Liver (tissue), 7 donors: ENCODE measurements at regions not wholly inside any gene's neighbourhood (a gene's known extent, or its start where the extent isn't known, plus 50 kb on each side); places are given as distances from the start of the nearest gene placed in this dataset.
"Not testable (repeated sequence)": the region's sequence is repeated elsewhere in the genome, so short reads cannot be mapped to it uniquely, and the experiment has no call there.

Experiments
- DNase-seq: peaks from one replicate; pipeline ENCODE4 v3.0.0-alpha.2; 2017; ENCODE audit warnings: low spot score
- H3K27ac ChIP-seq, 2 donors: one replicate each; pipeline ENCODE4 v1.7.0; 2013; ENCODE audit warnings: inconsistent platforms in 2 of 2, low read length in 2 of 2, control low read depth in 1 of 2, low read depth in 1 of 2, mild to moderate bottlenecking in 1 of 2
- H3K27me3 ChIP-seq, 4 donors: one replicate each; pipeline versions ENCODE4 v1.6.1 to v1.7.0; 2013; ENCODE audit warnings: low read length in 3 of 4, inconsistent platforms in 1 of 4, mild to moderate bottlenecking in 1 of 4, moderate library complexity in 1 of 4; ENCODE audit not compliant: control insufficient read depth in 4 of 4, insufficient read depth in 4 of 4
- H3K36me3 ChIP-seq, 4 donors: one replicate each; pipeline versions ENCODE4 v1.6.1 to v1.7.0; 2013; ENCODE audit warnings: low read length in 3 of 4, mild to moderate bottlenecking in 3 of 4, low read depth in 1 of 4, moderate library complexity in 1 of 4; ENCODE audit not compliant: control insufficient read depth in 4 of 4, insufficient read depth in 3 of 4
- H3K4me1 ChIP-seq, 4 donors: one replicate each; pipeline versions ENCODE4 v1.6.1 to v1.7.0; 2013; ENCODE audit warnings: low read length in 3 of 4, mild to moderate bottlenecking in 3 of 4, moderate library complexity in 1 of 4; ENCODE audit not compliant: control insufficient read depth in 4 of 4, insufficient read depth in 4 of 4
- H3K4me3 ChIP-seq, 3 donors: one replicate each; pipeline versions ENCODE4 v1.6.1 to v1.7.0; 2013; ENCODE audit warnings: low read length in 3 of 3, control low read depth in 1 of 3, low read depth in 1 of 3, mild to moderate bottlenecking in 1 of 3
- H3K9ac ChIP-seq, 2 donors: one replicate each; pipeline ENCODE4 v1.7.0; 2013; ENCODE audit warnings: low read length in 2 of 2, mild to moderate bottlenecking in 2 of 2, moderate library complexity in 2 of 2, control low read depth in 1 of 2, low read depth in 1 of 2
- H3K9me3 ChIP-seq, 4 donors: one replicate each; pipeline versions ENCODE4 v1.6.1 to v1.7.0; 2013; ENCODE audit warnings: low read length in 3 of 4; ENCODE audit not compliant: control insufficient read depth in 4 of 4
- EGR1 ChIP-seq, 2 donors: IDR thresholded peaks; 2 replicates each; pipeline ENCODE4 v1.6.1; 2016 to 2018; ENCODE audit warnings: antibody characterized with exemption in 2 of 2, low read depth in 2 of 2
- FOXA1 ChIP-seq: IDR thresholded peaks from 2 replicates; pipeline ENCODE4 v1.6.1; 2016; ENCODE audit warnings: antibody characterized with exemption
- FOXA2 ChIP-seq: IDR thresholded peaks from 2 replicates; pipeline ENCODE4 v1.6.1; 2016; ENCODE audit warnings: antibody characterized with exemption
- GABPA ChIP-seq, 2 donors: IDR thresholded peaks in 1 of 2; conservative IDR thresholded peaks in 1 of 2; 2 replicates each; pipeline ENCODE4 v1.6.1; 2016; ENCODE audit warnings: antibody characterized with exemption in 2 of 2, mild to moderate bottlenecking in 1 of 2, moderate library complexity in 1 of 2
- HNF4A ChIP-seq, 2 donors: conservative IDR thresholded peaks; 2 replicates each; pipeline ENCODE4 v1.6.1; 2016; ENCODE audit warnings: antibody characterized with exemption in 2 of 2, mild to moderate bottlenecking in 2 of 2
- HNF4G ChIP-seq: IDR thresholded peaks from 2 replicates; pipeline ENCODE4 v1.6.1; 2016; ENCODE audit warnings: antibody characterized with exemption
- JUND ChIP-seq, 2 donors: IDR thresholded peaks; 2 replicates each; pipeline ENCODE4 v1.6.1; 2016; ENCODE audit warnings: antibody characterized with exemption in 2 of 2
- NR2F2 ChIP-seq: IDR thresholded peaks from 2 replicates; pipeline ENCODE4 v1.6.1; 2016; ENCODE audit warnings: antibody characterized with exemption
- RAD21 ChIP-seq, 2 donors: IDR thresholded peaks; 2 replicates each; pipeline ENCODE4 v1.6.1; 2016; ENCODE audit warnings: antibody characterized with exemption in 2 of 2, mild to moderate bottlenecking in 2 of 2
- RXRA ChIP-seq, 2 donors: IDR thresholded peaks; 2 replicates each; pipeline ENCODE4 v1.6.1; 2017 to 2018; ENCODE audit warnings: antibody characterized with exemption in 2 of 2, mild to moderate bottlenecking in 1 of 2
- SP1 ChIP-seq: IDR thresholded peaks from 2 replicates; pipeline ENCODE4 v1.6.1; 2018; ENCODE audit warnings: antibody characterized with exemption, mild to moderate bottlenecking
- TAF1 ChIP-seq: conservative IDR thresholded peaks from 2 replicates; pipeline ENCODE4 v1.6.1; 2016; ENCODE audit warnings: antibody characterized with exemption, mild to moderate bottlenecking
- YY1 ChIP-seq: IDR thresholded peaks from 2 replicates; pipeline ENCODE4 v1.6.1; 2016; ENCODE audit warnings: antibody characterized with exemption, mild to moderate bottlenecking
- WGBS: extraction: QIAGEN DNeasy Blood & Tissue Kit; methylation state at CpG from one replicate; pipeline ENCODE4 v1.1.7; 2013; 5-methylcytosine and 5-hydroxymethylcytosine counted together
- TF ChIP-seq, protein P1 (sequence below): IDR thresholded peaks from 2 replicates; pipeline ENCODE4 v1.6.1; 2016; ENCODE audit warnings: antibody characterized with exemption, mild to moderate bottlenecking
- TF ChIP-seq, protein P2 (sequence below): IDR thresholded peaks from 2 replicates; pipeline ENCODE4 v1.6.1; 2016; ENCODE audit warnings: antibody characterized with exemption
- donor health status: healthy.
- donor health status: healthy.
- donor health status: healthy.
- donor health status: healthy.

DNA sequence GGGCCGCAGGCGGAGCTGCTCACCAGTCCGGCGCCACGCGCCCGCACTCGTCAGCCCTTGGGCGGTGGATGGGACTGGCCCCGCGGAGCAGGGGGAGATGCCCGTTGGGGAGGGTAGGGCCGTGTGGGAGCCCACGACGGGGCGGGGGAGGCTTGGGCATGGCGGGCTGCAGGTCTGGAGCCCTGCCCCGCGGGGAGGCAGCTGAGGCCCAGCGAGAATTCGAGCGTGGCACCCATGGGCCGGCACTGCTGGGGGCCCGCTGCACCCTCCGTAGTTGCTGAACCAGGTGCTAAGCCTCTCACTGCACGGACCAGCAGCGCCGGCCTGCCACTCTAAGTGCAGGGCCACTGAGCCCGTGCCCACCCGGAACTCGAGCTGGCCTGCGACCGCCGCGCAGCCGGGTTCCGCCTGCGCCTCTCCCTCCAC lies 182.4 kb upstream of the ERBB4 start:
- TF ChIP-seq TAF1, result no peak
- no peak for TF ChIP-seq GABPA (IDR thresholded peaks at IDR 0.05 in 1 of 2, conservative IDR thresholded peaks at IDR 0.05 in 1 of 2)
- TF ChIP-seq NR2F2, result no peak
- TF ChIP-seq RXRA (IDR thresholded peaks at IDR 0.05), result no peak
- TF ChIP-seq FOXA1, result no peak
- TF ChIP-seq SP1, result no peak
- no peak for TF ChIP-seq HNF4G
- no peak for TF ChIP-seq YY1
- TF ChIP-seq FOXA2, result no peak
- TF ChIP-seq RAD21 (IDR thresholded peaks at IDR 0.05), result no peak
- TF ChIP-seq, protein P1, sequence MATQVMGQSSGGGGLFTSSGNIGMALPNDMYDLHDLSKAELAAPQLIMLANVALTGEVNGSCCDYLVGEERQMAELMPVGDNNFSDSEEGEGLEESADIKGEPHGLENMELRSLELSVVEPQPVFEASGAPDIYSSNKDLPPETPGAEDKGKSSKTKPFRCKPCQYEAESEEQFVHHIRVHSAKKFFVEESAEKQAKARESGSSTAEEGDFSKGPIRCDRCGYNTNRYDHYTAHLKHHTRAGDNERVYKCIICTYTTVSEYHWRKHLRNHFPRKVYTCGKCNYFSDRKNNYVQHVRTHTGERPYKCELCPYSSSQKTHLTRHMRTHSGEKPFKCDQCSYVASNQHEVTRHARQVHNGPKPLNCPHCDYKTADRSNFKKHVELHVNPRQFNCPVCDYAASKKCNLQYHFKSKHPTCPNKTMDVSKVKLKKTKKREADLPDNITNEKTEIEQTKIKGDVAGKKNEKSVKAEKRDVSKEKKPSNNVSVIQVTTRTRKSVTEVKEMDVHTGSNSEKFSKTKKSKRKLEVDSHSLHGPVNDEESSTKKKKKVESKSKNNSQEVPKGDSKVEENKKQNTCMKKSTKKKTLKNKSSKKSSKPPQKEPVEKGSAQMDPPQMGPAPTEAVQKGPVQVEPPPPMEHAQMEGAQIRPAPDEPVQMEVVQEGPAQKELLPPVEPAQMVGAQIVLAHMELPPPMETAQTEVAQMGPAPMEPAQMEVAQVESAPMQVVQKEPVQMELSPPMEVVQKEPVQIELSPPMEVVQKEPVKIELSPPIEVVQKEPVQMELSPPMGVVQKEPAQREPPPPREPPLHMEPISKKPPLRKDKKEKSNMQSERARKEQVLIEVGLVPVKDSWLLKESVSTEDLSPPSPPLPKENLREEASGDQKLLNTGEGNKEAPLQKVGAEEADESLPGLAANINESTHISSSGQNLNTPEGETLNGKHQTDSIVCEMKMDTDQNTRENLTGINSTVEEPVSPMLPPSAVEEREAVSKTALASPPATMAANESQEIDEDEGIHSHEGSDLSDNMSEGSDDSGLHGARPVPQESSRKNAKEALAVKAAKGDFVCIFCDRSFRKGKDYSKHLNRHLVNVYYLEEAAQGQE, result no peak
- H3K36me3 ChIP-seq, result no peaks in the 10 kb centered on the region
- no peaks in the 10 kb centered on the region for H3K4me1 ChIP-seq
- H3K9me3 ChIP-seq, result no peaks in the 10 kb centered on the region
- WGBS, result 93% methylated on average over 38 of the region's 38 CpGs
- no peak overlapping the region for H3K4me3 ChIP-seq
- H3K9ac ChIP-seq, result no peak overlapping the region
- DNase-seq, result no peak
- no peak overlapping the region for H3K27ac ChIP-seq
- no peaks in the 10 kb centered on the region for H3K27me3 ChIP-seq

DNA sequence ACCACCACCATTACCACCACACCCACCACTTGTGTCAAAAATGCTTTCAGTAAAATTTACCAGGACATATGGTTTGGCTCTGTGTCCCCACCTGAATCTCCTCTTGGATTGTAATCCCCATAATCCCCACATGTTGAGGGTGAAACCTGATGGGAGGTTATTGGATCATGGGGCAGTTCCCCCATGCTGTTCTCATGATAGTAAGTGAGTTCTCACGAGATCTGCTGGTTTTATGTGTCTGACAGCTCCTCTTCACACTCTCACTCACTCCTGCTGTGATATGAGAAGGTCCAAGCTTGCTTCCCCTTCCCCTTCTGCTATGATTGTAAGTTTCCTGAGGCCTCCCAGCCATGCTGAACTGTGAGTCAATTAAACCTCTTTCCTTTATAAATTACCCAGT lies 176.8 kb upstream of the ERBB4 start:
- not testable (repeated sequence) for H3K9me3 ChIP-seq, DNase-seq, H3K9ac ChIP-seq, H3K27ac ChIP-seq, H3K27me3 ChIP-seq, H3K4me1 ChIP-seq, H3K36me3 ChIP-seq, H3K4me3 ChIP-seq
- 22% methylated on average over 1 of the region's 1 CpG for WGBS

DNA sequence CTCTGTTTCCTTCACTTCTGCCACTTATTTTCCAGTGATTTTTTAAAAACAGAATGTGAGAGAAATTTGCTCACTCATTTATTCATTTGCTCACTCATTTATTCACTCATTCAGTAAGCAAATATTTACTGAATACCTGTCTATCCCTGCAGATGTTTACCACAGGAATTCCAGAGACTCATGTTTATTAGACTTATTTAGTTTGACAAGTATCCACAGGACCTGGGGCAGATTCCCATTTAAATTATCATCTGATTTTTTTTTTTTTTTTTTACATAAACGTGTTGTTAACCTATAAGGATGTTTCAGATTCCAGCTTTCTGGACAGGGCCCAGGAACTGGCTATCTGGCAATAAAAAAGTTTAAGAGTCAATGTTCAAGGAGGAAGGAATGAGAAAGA lies 175.1 kb upstream of the ERBB4 start:
- H3K9me3 ChIP-seq, result no peaks in the 10 kb centered on the region
- no peak for DNase-seq
- H3K9ac ChIP-seq, result no peak overlapping the region
- no peaks in the 10 kb centered on the region for H3K27me3 ChIP-seq
- no peaks in the 10 kb centered on the region for H3K36me3 ChIP-seq
- TF ChIP-seq HNF4A (conservative IDR thresholded peaks at IDR 0.05) (no peak), FOXA2 (no peak)
- TF ChIP-seq, protein P2, sequence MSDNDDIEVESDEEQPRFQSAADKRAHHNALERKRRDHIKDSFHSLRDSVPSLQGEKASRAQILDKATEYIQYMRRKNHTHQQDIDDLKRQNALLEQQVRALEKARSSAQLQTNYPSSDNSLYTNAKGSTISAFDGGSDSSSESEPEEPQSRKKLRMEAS, result no peak
- H3K27ac ChIP-seq, result no peak overlapping the region
- H3K4me3 ChIP-seq, result no peak overlapping the region
- 30% methylated on average over 1 of the region's 1 CpG for WGBS
- H3K4me1 ChIP-seq, result no peaks in the 10 kb centered on the region

DNA sequence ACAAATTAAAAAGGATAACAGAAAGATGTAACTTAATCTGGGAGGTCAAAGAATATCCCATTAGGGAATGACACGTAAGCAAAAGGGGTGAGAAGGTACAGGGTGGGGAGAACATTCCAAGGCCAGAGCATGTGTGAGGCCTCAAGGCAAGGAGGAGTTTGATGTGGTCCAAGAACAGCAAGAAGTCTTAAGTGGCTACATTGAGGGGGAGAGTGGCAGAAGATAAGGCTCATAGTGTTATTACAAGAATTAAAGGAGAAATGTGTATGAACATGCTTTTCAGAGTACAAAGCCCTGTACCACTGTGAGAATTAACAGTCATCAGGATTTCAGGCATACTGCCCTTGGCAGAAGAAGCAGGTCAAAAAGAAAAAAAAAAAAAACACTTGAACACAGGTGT lies 174.4 kb upstream of the ERBB4 start:
- no peak overlapping the region for H3K9ac ChIP-seq
- H3K4me3 ChIP-seq, result no peak overlapping the region
- no peaks in the 10 kb centered on the region for H3K4me1 ChIP-seq
- no peaks in the 10 kb centered on the region for H3K27me3 ChIP-seq
- DNase-seq, result no peak
- no peaks in the 10 kb centered on the region for H3K9me3 ChIP-seq
- no peak overlapping the region for H3K27ac ChIP-seq
- TF ChIP-seq, protein P2, result no peak
- TF ChIP-seq JUND (IDR thresholded peaks at IDR 0.05), result no peak
- no peak for TF ChIP-seq NR2F2
- TF ChIP-seq GABPA (IDR thresholded peaks at IDR 0.05 in 1 of 2, conservative IDR thresholded peaks at IDR 0.05 in 1 of 2), result no peak
- no peak for TF ChIP-seq YY1
- no peak for TF ChIP-seq TAF1
- no peak for TF ChIP-seq EGR1 (IDR thresholded peaks at IDR 0.05; ENCODE audit: low read depth in 2 of 2)
- H3K36me3 ChIP-seq, result no peaks in the 10 kb centered on the region
- WGBS, result 70% methylated on average over 1 of the region's 1 CpG
